Subcutaneous abdominal adipose tissue (tissue), 5 donors: ENCODE measurements at regions not wholly inside any gene's neighbourhood (a gene's known extent, or its start where the extent isn't known, plus 50 kb on each side); places are given as distances from the start of the nearest gene placed in this dataset.
"Not testable (repeated sequence)": the region's sequence is repeated elsewhere in the genome, so short reads cannot be mapped to it uniquely, and the experiment has no call there.

Experiments used
- H3K27ac ChIP-seq: one replicate; pipeline ENCODE4 v1.7.0; 2013; ENCODE audit warnings: low read depth, mild to moderate bottlenecking, inconsistent platforms, low read length, moderate library complexity
- H3K27me3 ChIP-seq, 5 donors: one replicate each; pipeline ENCODE4 v1.7.0; 2013; ENCODE audit warnings: low read length in 5 of 5, inconsistent platforms in 1 of 5; ENCODE audit not compliant: control insufficient read depth in 5 of 5, insufficient read depth in 4 of 5
- H3K36me3 ChIP-seq, 5 donors: one replicate each; pipeline ENCODE4 v1.7.0; 2013; ENCODE audit warnings: low read length in 5 of 5; ENCODE audit not compliant: control insufficient read depth in 5 of 5, insufficient read depth in 5 of 5
- H3K4me1 ChIP-seq, 5 donors: one replicate each; pipeline ENCODE4 v1.7.0; 2013; ENCODE audit warnings: low read length in 5 of 5, mild to moderate bottlenecking in 3 of 5, moderate library complexity in 1 of 5; ENCODE audit not compliant: control insufficient read depth in 5 of 5, insufficient read depth in 5 of 5
- H3K4me3 ChIP-seq, 5 donors: one replicate each; pipeline ENCODE4 v1.7.0; 2013; ENCODE audit warnings: low read length in 5 of 5, low read depth in 1 of 5
- H3K9ac ChIP-seq, 5 donors: one replicate each; pipeline ENCODE4 v1.7.0; 2013; ENCODE audit warnings: low read length in 5 of 5, mild to moderate bottlenecking in 4 of 5, moderate library complexity in 3 of 5
- H3K9me3 ChIP-seq, 5 donors: one replicate each; pipeline ENCODE4 v1.7.0; 2013; ENCODE audit warnings: low read length in 5 of 5; ENCODE audit not compliant: control insufficient read depth in 5 of 5
- donor health status: healthy.
- donor health status: healthy.
- donor health status: healthy.
- donor health status: healthy.
- donor health status: healthy.

DNA sequence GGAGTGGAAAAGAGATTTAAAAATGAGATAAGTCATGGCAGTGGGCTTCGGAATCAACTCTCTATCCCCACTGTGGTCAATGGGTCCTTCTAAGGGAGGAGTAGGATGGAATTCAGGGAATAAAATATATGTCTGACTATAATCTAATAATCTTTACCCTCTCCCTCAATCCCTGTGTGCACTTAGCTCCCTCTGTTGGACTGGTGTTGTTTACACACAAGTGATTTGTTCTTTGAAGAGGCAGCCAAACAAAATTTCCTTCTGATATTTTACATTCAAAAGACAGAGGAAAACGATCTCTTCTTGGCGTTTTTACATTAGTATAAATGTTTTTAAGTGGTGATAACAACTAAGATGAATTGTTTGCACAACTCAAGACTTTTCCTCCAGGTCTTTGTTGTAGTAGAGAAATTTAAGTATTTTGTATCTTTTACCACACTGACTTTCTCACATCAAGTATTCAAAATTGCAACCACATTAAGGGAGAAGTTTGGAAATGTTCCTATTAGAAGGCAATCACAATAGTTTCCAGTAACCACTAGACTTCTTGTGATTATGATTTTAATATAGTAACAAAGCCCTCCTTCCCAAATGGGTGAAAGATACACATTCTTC, 317.8 kb downstream of the CENPW start:
- peaks cover 0 to 4% (median 0%) of the 10 kb centered on the region in 5 donors for H3K9me3 ChIP-seq
- H3K36me3 ChIP-seq = no peaks in the 10 kb centered on the region
- H3K4me3 ChIP-seq = no peak overlapping the region

DNA sequence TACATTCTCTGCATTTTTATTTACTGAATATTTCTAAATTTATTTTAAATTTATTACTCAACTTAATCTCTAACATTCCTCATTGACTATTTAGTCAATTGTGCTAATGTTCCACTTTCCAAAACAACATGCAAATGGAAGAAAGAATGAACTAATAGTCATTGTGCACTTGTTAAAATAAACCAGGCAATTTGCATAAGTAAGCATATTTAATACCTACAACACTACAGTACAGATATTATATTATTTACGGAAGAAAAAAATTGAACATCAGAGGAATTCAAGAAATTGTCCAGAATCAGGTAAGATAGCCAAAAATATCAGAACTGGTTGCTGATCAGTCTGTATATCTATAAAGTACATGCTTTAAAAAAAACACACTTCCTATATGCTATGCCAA, 320.5 kb downstream of the CENPW start:
- Histone ChIP-seq H3K4me1 (peaks cover 0 to 17% (median 7%) of the 10 kb centered on the region in 5 donors), H3K36me3 (no peaks in the 10 kb centered on the region)

More for the DNA sequence above, 317.8 kb downstream of the CENPW start:
- Histone ChIP-seq H3K27ac (peak overlapping the region; percentile 11), H3K27me3 (no peaks in the 10 kb centered on the region), H3K9ac (no peak overlapping the region), H3K4me1 (peaks cover 0 to 17% (median 6%) of the 10 kb centered on the region in 5 donors)

GRCh38 chr6:126661646-126662045, 321.7 kb downstream of the CENPW start:
- H3K27ac ChIP-seq = peak overlapping the region; percentile 35
- no peak overlapping the region for H3K4me3 ChIP-seq
- no peaks in the 10 kb centered on the region for H3K9me3 ChIP-seq
- H3K36me3 ChIP-seq = no peaks in the 10 kb centered on the region
- H3K9ac ChIP-seq = peak overlapping the region in 1 of 5 donors; percentile 79
- H3K27me3 ChIP-seq = no peaks in the 10 kb centered on the region
- peaks cover 0 to 17% (median 7%) of the 10 kb centered on the region in 5 donors for H3K4me1 ChIP-seq

More for the DNA sequence above, 320.5 kb downstream of the CENPW start:
- H3K9me3 ChIP-seq = no peaks in the 10 kb centered on the region
- no peak overlapping the region for H3K27ac ChIP-seq
- no peaks in the 10 kb centered on the region for H3K27me3 ChIP-seq
- no peak overlapping the region for H3K4me3 ChIP-seq
- H3K9ac ChIP-seq = no peak overlapping the region

GRCh38 chr6:126662966-126663365, 323.1 kb downstream of the CENPW start:
- Histone ChIP-seq H3K9ac (no peak overlapping the region), H3K36me3 (no peaks in the 10 kb centered on the region), H3K27me3 (no peaks in the 10 kb centered on the region), H3K27ac (peak overlapping the region; percentile 51), H3K4me1 (peaks cover 0 to 10% (median 5%) of the 10 kb centered on the region in 5 donors), H3K4me3 (no peak overlapping the region), H3K9me3 (no peaks in the 10 kb centered on the region)

DNA sequence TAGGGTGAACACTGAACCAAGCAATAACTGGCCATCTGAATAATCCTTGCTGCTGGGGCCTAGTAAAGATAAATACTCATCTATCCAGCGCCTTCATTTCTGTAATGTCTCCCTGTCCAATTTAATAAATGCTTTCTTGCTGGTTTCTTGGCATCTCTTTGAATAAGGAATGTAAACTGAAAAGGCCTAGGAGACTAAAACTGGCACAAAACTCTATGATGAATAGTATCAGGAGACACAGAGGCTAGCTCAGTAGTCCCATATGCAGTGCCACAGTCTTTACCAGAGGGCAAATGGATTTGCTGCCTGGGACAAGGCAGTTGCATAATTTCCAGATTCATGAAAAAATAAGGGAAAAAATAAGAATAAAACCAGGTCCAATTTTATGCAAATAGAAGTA, 324.4 kb downstream of the CENPW start:
- H3K27ac ChIP-seq = peak overlapping the region; percentile 51

DNA sequence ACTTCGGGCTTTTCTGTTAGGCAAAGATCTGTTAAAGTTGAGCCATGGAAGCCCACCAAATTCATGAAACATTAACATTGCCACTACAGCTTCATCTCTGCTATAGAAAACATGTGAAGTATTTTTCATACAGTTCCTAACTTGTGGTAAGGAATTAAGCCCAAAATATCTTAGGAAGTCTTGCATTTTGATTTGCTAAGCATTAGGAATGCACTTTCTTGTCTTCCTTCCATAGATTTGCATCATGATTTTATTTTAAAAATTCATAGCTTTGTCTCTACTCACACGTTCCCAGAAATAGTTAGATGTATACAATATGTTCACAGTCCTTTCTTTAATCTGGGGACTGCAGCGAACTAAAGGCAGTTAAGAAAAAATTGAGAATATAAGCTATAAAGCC, 325.6 kb downstream of the CENPW start:
- no peak overlapping the region for H3K9ac ChIP-seq
- H3K27ac ChIP-seq = no peak overlapping the region
- no peaks in the 10 kb centered on the region for H3K9me3 ChIP-seq
- H3K4me1 ChIP-seq = peaks cover 0 to 8% (median 5%) of the 10 kb centered on the region in 5 donors
- no peaks in the 10 kb centered on the region for H3K36me3 ChIP-seq
- no peaks in the 10 kb centered on the region for H3K27me3 ChIP-seq
- H3K4me3 ChIP-seq = no peak overlapping the region

More for the DNA sequence above, 324.4 kb downstream of the CENPW start:
- H3K4me3 ChIP-seq = no peak overlapping the region
- no peaks in the 10 kb centered on the region for H3K36me3 ChIP-seq
- no peak overlapping the region for H3K9ac ChIP-seq
- no peaks in the 10 kb centered on the region for H3K9me3 ChIP-seq
- peaks cover 0 to 8% (median 5%) of the 10 kb centered on the region in 5 donors for H3K4me1 ChIP-seq
- H3K27me3 ChIP-seq = no peaks in the 10 kb centered on the region

- Histone ChIP-seq H3K36me3 (no peaks in the 10 kb centered on the region), H3K27me3 (no peaks in the 10 kb centered on the region), H3K4me1 (peaks cover 0 to 8% (median under 1%) of the 10 kb centered on the region in 5 donors), H3K27ac (no peak overlapping the region), H3K9ac (no peak overlapping the region), H3K4me3 (no peak overlapping the region), H3K9me3 (no peaks in the 10 kb centered on the region)
Observed at GRCh38 chr6:126667071-126667470, 327.2 kb downstream of the CENPW start.

DNA sequence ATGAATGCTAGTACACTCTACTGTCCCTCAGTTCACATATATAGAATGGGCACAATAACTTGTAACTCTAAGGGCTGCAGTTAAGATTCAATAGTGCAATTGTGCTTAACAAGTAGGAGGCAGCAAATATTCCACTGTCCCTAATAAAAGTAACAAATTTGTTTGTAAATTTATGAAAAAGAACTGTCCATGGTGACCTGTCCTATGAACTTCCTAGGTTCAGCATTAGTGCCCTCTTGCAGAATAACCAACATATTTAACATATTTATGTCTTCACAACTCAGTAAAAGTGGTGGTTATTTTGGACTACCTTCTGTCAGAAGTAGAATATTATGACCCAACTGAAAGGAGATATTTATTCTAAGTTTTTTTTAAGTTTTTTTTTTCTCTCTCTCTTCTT, 327.8 kb downstream of the CENPW start:
- no peaks in the 10 kb centered on the region for H3K9me3 ChIP-seq
- no peak overlapping the region for H3K9ac ChIP-seq
- no peak overlapping the region for H3K4me3 ChIP-seq
- no peaks in the 10 kb centered on the region for H3K27me3 ChIP-seq
- peaks cover 0 to 8% (median 0%) of the 10 kb centered on the region in 5 donors for H3K4me1 ChIP-seq
- no peak overlapping the region for H3K27ac ChIP-seq
- no peaks in the 10 kb centered on the region for H3K36me3 ChIP-seq

DNA sequence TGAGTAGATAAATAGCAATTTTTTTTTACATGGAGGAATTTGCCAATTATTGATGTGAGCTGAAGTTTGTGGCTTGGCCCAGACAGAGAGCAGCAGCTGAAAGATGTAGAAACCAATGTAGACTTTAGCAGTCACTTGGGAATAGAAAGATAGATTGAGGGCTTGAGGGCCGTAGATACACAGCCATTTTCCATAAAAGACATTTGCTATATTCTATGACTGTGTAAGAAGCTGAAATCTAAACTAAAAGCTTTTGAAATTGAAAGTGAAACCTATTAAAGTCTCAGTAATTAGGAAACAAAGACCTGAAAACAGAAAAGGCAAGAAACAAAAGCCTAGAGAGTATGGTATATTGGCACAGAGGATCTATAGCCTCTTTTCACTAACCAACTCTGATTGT, 332.7 kb downstream of the CENPW start:
- Histone ChIP-seq H3K27ac (no peak overlapping the region), H3K4me1 (no peaks in the 10 kb centered on the region), H3K9ac (no peak overlapping the region)

GRCh38 chr6:126673749-126674148, 333.8 kb downstream of the CENPW start:
- H3K4me3 ChIP-seq, H3K27me3 ChIP-seq, H3K9ac ChIP-seq, H3K4me1 ChIP-seq, H3K27ac ChIP-seq, H3K9me3 ChIP-seq, H3K36me3 ChIP-seq: not testable (repeated sequence)

More for the DNA sequence above, 332.7 kb downstream of the CENPW start:
- Histone ChIP-seq H3K9me3 (no peaks in the 10 kb centered on the region), H3K27me3 (no peaks in the 10 kb centered on the region), H3K4me3 (no peak overlapping the region), H3K36me3 (no peaks in the 10 kb centered on the region)
